Body of pancreas (tissue), 4 donors: ENCODE measurements at regions not wholly inside any gene's neighbourhood (a gene's known extent, or its start where the extent isn't known, plus 50 kb on each side); places are given as distances from the start of the nearest gene placed in this dataset.

Source experiments
- ATAC-seq: fragments of 150-250 bp; one replicate; pipeline ENCODE4 v1.9.1; 2016
- DNase-seq, 4 donors: peaks; one replicate each; pipeline ENCODE4 v3.0.0-alpha.2; 2019
- H3K27ac ChIP-seq, 4 donors: fragments of 200-600 bp; sonication (generic); 1 replicate in 3 of 4; 2 replicates in 1 of 4; pipeline versions ENCODE4 v1.5.1 to v1.6.1; 2016 to 2019; ENCODE audit warnings: mild to moderate bottlenecking in 1 of 4, mixed read lengths in 1 of 4, moderate library complexity in 1 of 4
- H3K27me3 ChIP-seq, 2 donors: fragments of 200-600 bp; sonication (generic); one replicate each; pipeline ENCODE4 v1.6.0; 2016; ENCODE audit warnings: mild to moderate bottlenecking in 1 of 2
- H3K36me3 ChIP-seq, 2 donors: fragments of 200-600 bp; sonication (generic); replicated peaks in 1 of 2; 2 replicates each; pipeline ENCODE4 v1.5.1; 2016; ENCODE audit warnings: low read depth in 2 of 2; ENCODE audit not compliant: insufficient read depth in 1 of 2
- H3K4me1 ChIP-seq: fragments of 200-600 bp; sonication (generic); one replicate; pipeline ENCODE4 v1.6.0; 2016
- H3K4me3 ChIP-seq, 2 donors: fragments of 200-600 bp; sonication (generic); 1 replicate in 1 of 2; 2 replicates in 1 of 2; pipeline ENCODE4 v1.5.1; 2016 to 2019
- H3K9me3 ChIP-seq, 3 donors: fragments of 200-600 bp; sonication (generic); 1 replicate in 2 of 3; 2 replicates in 1 of 3; pipeline ENCODE4 v1.5.1; 2016
- CTCF ChIP-seq, 7 experiments: fragments of 450-650 bp in 4 of 7; fragments of 200-600 bp in 3 of 7; sonication (generic) in 3 of 7; IDR thresholded peaks; one replicate each; pipeline ENCODE4 v1.5.1; 2016 to 2019; ENCODE audit warnings: antibody characterized with exemption in 7 of 7
- POLR2A ChIP-seq, 3 donors: fragments of 450-650 bp; IDR thresholded peaks; one replicate each; pipeline ENCODE4 v1.6.1; 2016; ENCODE audit warnings: antibody characterized with exemption in 3 of 3, mild to moderate bottlenecking in 2 of 3
- WGBS, 2 donors: methylation state at CpG; one replicate each; pipeline ENCODE4 v1.1.5; 2017; 5-methylcytosine and 5-hydroxymethylcytosine counted together
- intact Hi-C: fragments of 100-400 bp; cut with DNase I; formaldehyde crosslinking; loops from one replicate; pipeline ENCODE4 v1.15.1; 2023

DNA sequence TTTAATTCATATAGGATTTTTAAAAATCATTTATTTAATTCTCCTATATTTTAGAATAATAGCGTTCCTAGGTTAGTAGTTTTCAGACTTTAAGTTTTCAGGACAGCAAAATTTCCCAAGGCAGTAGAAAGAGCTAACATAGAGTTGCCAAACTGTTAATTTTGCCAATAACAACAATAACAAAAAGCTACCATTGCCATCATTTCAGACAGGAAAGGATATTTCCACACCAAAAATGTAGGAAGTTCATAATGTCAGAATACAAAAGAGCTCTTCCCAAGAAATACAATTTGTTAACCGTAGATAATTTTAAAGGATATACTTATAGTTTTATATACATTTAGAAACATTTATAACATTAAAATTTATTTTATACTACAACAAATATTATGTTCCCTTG lies 81.4 kb upstream of the EEA1 start:
- intact Hi-C loops = no loop called here

GRCh38 chr12:93011100-93011499 lies 82.0 kb upstream of the EEA1 start:
- TF ChIP-seq POLR2A (IDR thresholded peaks at IDR 0.05) = no peak
- no peak for TF ChIP-seq CTCF (IDR thresholded peaks at IDR 0.05)
- ATAC-seq (no peak), DNase-seq (no peak)
- no peak overlapping the region for H3K27ac ChIP-seq
- H3K27me3 ChIP-seq = no peaks in the 10 kb centered on the region
- intact Hi-C loops = no loop called here
- peaks cover 32% of the 10 kb centered on the region for H3K4me1 ChIP-seq
- H3K4me3 ChIP-seq = no peak overlapping the region
- no peaks in the 10 kb centered on the region for H3K9me3 ChIP-seq
- no peaks in the 10 kb centered on the region for H3K36me3 ChIP-seq
- WGBS, 2 donors = 92 to 94% methylated on average over 10 of the region's 10 CpGs

More for the DNA sequence above, 81.4 kb upstream of the EEA1 start:
- TF ChIP-seq POLR2A (IDR thresholded peaks at IDR 0.05) (no peak), CTCF (IDR thresholded peaks at IDR 0.05) (no peak)
- H3K4me1 ChIP-seq = peaks cover 25% of the 10 kb centered on the region
- no peaks in the 10 kb centered on the region for H3K27me3 ChIP-seq
- H3K36me3 ChIP-seq = no peaks in the 10 kb centered on the region
- WGBS, 2 donors = 88 to 94% methylated on average over 2 of the region's 2 CpGs
- no peaks in the 10 kb centered on the region for H3K9me3 ChIP-seq
- no peak overlapping the region for H3K4me3 ChIP-seq
- no peak for ATAC-seq
- DNase-seq = no peak
- H3K27ac ChIP-seq = no peak overlapping the region

DNA sequence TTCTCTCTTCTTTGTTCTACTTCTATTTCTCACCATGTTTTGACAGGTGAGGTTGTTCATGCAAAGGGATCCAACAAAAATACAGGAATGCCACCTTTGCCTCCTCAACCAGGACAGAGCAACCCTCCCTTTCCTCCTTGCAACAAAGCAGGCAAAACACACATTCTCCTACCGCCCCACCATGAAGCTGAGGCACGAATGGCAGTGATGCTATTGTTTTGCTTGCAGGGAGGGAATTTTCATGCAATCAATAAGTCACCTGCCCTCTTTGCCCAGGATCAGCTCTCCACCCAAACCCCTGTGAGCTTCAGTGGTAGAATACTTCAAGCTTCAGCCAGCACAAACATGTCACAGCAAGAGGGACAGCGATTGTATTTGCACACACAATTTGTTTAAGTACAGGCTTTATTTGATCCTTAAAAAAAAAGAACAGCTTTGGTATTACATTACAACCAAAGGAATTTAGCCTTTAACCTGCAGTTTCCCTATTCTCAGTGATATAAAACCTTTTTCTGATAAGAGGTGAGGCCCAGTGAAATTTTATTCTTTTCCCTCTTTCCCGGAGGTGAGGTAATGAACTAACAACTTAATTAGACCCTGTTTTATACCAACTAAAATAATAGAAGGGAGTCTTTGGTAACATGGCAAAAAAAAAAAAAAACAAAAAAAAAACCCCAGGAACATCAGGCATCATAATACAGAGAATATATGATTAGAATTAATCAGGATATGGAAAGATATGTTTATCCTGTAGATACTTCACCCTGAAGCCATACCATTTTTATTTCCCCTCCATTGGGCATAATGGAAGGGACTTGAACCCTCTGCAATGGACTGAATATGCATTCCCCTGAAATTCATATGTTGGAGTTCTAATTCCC lies 87.0 kb upstream of the EEA1 start:
- Histone ChIP-seq H3K36me3 (no peaks in the 10 kb centered on the region), H3K27me3 (no peaks in the 10 kb centered on the region), H3K9me3 (no peaks in the 10 kb centered on the region), H3K4me1 (peaks cover 53% of the 10 kb centered on the region), H3K4me3 (no peak overlapping the region), H3K27ac (peak overlapping the region in 3 of 4 donors; percentile 14 to 75 (median 72))
- intact Hi-C loops = no loop called here
- DNase-seq (peak in 3 of 4 donors; percentile 17 to 34 (median 24)), ATAC-seq (peak; percentile 64)
- TF ChIP-seq POLR2A (IDR thresholded peaks at IDR 0.05) = no peak
- TF ChIP-seq CTCF (IDR thresholded peaks at IDR 0.05) = no peak
- 33 to 36% methylated on average over 4 of the region's 4 CpGs for WGBS, 2 donors

GRCh38 chr12:93016752-93017350 lies 87.8 kb upstream of the EEA1 start:
- no peak for ATAC-seq
- no peaks in the 10 kb centered on the region for H3K27me3 ChIP-seq
- peaks cover 58% of the 10 kb centered on the region for H3K4me1 ChIP-seq
- intact Hi-C loops = no loop called here
- no peaks in the 10 kb centered on the region for H3K9me3 ChIP-seq
- 64 to 75% methylated on average over 4 of the region's 4 CpGs for WGBS, 2 donors
- H3K27ac ChIP-seq = peak overlapping the region in 3 of 4 donors; percentile 14 to 75 (median 72)
- TF ChIP-seq CTCF (IDR thresholded peaks at IDR 0.05) (no peak), POLR2A (IDR thresholded peaks at IDR 0.05) (no peak)
- no peak for DNase-seq
- H3K36me3 ChIP-seq = no peaks in the 10 kb centered on the region
- H3K4me3 ChIP-seq = no peak overlapping the region
